AG20443 (cell line): ENCODE measurements at regions not wholly inside any gene's neighbourhood (a gene's known extent, or its start where the extent isn't known, plus 50 kb on each side); places are given as distances from the start of the nearest gene placed in this dataset.
"Not testable (repeated sequence)": the region's sequence is repeated elsewhere in the genome, so short reads cannot be mapped to it uniquely, and the experiment has no call there.

Experiments used
- DNase-seq: peaks from one replicate; pipeline ENCODE4 v3.0.0; 2012; ENCODE audit warnings: low spot score, mixed read lengths

DNA sequence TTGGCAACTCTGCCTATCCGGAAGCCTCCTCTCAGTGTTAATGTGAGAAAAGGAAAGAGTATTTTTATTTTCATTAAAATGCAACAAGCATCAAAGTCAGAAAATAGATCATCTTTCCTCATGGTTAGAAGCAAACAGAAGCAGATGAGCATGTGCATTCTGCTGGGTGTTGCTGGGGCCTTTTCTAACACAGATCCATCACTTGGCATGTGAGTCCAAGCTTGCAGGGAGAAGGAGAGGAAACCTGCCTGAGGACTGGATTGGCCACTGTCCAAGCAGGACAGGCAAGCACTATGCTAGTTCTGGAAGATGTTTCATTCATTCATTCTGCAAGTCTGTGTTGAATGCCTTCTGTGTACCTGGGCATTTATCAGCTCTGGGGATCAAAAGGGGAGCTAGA is 348.7 kb upstream of the PCSK5 start:
- no peak for DNase-seq

DNA sequence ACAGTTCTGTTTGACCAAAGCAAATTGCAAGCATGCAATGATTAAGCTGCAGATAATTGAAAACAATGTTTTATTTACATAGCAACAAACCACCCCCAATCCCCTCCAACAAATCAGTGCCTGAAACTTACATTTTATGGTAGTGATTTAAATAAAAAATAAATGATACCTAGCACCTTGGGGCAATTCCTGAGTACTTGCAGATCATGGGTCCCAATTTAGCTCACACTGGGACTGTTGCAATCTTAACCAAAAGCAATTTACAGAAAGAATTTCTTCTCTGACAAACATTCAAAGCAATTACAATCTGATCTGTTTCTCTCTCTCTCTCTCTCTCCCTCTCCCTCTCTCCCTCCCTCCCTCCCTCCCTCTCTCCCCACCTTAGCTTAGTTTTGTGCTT is 345.7 kb upstream of the PCSK5 start:
- no peak for DNase-seq

DNA sequence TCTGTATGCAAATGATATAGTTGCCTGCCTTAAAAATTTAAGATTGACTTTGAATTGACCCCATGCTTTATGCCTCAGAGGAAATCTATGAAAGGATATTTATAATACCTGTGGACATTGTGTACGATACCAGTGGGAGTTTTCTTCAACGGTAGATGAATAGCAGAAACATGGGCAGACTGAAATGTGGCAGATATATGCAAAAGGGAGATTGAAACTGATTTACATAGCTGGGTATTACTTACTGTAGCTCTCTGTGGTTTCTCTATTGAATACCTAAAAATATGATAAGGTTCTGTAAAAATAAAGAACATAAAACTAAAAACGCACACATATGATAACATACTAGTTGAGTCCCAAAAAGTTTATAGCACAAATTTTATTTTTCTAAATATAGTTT is 345.2 kb upstream of the PCSK5 start:
- no peak for DNase-seq

DNA sequence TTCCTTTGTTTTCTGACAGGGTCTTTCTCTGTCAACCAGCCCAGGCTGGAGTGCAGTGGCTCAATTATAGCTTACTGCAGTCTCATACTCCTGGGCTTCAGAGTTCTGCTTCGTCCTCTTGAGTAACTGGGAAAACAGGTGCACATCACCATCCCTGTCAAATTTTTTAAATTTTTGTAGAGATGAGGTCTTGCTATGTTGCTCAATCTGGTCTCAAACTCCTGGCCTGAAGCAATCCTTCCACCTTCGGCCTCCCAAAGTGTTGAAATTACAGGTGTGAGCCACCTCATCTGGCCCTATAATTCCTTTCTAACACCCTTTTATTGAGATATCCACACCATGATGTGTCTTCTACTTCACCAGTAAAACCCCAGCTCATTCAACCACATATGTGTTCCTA is 341.6 kb upstream of the PCSK5 start:
- no peak for DNase-seq

DNA sequence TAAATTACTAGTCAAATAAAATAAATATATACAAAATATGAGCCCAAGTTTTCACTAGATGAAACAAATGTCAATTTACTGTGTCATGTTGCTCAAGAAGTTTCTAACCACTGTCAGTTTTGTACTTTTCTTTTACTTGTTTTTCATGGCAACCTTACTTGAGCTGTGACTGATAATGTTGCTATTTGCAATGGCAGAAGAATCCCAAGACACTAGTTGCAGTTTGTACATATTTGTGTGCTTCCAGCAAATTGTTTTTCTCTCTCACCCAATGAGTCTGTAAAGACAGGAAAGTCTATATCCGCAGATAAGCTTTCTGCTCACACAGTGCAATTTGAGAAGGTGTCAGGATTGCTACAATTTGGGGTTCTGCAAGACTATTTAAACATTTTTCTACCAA is 338.6 kb upstream of the PCSK5 start:
- DNase-seq: peak; percentile 17

DNA sequence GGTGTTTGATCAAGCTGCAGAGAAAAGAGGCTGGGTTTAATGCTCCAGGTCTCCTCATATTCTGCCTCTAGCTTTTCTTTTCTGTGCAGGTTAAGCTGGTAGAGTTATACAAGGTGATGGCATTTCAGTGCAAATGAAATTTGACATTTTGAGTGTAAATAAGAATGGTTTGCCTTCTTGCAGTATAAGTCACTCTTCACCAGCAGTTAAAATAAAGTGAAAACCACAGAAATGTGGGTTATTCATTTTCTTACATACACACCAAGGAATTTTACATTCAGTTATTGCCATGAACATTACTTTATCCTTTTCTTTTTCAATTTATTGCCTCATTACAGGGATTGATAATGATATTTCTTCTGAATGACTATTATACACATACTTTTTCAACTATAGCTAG is 337.5 kb upstream of the PCSK5 start:
- peak; percentile 21 for DNase-seq

DNA sequence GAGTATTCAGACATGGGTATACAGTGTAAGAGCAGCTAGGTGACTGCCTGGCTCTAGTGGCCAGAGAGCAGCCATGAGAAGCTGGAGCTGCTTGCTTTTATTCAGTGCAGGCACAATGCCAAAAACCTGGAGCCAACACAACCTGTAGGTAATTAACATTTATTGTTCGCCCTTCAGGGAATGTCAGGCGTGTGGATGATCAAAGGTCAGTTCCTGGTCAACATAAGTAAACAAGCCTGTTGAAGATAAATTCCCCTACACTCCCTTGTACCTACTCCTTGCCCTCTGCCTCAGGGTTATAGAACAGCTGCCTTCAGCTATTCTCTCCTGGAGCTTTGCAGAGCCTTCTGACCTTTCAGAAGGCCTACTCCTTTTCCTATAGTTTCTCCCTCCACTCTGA is 323.7 kb upstream of the PCSK5 start:
- not testable (repeated sequence) for DNase-seq

DNA sequence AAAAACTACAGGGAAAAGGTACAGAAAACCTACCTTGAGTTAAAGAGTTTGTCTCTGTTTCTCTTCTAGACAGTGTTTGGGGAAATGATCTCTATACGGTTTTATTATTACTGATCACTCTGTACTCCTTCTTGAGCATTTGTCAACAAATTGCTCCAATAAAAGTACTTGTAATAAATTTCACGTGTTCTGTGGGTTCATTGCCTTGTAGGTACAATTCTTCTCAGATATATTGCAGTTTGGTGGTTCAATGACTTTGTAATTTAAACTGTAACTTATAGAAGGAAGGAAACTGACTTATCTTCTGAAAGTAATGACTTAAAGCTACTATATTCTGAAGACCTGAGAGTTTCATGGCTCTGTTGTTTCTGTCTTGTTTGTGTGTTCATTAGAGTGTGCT is 319.9 kb upstream of the PCSK5 start:
- DNase-seq: no peak

DNA sequence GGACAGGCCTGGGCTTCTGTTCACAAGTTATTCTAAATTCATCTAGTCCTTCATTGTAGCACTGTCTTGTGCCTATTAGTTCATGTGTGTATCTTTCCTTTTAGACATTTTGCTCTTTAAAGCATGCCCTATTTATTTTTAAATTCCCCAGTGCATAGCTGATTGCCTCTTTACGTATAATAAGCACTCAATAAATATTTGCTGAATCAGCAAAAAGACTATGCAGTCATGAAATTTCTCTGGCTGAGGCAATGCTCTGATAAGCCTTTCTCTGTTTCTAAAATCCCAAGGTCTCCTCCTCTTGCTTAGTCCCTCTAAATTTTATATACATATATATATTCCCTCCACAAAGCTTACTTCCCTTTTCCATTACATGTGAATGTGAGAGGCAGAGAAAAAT is 315.9 kb upstream of the PCSK5 start:
- no peak for DNase-seq

DNA sequence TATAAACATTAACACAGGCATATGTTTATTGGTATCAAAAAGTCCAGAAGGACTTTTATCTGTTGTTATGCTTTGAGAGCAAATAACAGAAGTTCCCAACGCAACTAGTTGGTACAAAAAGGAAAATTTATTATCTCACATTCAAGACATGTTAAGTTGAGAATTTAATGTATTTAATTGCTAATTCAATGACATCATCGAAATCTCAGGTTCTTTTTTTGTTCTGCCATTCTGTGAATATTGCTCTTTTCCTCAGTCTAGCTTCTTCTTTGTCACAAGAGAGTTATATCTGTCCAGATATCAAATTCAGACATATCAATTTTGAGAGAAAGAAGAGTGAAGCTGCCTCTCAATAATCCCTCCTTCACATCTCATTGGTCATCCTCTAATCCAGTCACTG is 307.6 kb upstream of the PCSK5 start:
- no peak for DNase-seq

DNA sequence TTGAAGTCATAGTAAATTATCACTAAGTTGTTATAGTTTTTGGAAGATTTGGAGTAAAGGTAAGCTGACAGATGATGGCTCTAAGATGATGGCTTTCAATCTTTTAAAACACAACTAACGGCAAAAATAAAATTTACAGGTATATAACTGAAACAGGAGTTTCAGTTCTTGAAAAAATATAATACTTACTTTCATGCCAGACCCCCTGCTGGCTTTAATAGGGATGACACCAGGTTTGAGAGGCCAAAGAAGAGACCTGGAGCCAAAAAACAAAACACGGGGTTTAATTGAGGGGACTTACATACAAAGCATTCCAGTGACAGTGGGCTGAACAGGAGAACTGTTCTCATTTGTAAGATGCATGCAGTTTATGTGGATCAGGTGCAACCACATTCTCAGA is 301.7 kb upstream of the PCSK5 start:
- DNase-seq: no peak

DNA sequence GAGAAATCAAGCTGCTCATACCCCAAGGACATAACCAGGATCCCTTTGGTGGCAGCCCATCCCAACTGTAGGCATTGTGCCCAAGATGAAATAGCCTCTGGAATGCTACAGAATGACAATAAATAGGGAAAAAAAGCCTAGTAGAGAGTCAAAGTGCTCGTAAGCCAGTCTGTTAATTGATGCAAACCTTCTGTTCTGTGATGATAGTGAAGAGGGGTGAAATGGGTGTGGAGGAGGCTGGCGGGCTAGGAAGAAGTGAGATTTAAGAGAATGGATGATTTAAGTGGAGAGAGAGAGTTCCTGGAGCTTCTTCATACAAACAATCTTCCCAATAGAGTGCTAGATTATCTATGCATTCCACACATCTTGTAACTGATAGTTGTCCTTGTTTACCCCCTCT is 301.0 kb upstream of the PCSK5 start:
- no peak for DNase-seq

DNA sequence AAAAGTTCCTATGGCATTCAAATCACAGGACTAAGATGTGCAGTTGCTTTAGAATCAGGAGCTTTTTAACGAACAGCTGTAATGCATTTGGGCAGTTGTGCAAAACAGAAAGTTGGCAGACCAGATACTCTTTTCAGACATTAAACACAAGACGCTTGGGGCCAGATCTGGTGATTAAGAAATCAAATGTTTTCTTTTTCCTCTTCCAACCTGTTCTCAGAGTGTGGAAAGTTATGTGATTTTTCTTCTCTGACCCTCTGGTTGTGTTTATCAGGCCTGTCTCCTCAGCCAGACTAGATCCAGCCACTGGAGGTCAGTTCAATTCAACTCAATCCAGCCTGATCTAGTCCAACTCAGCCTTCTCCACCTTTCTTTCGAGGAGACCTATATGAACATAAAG is 298.5 kb upstream of the PCSK5 start:
- no peak for DNase-seq

DNA sequence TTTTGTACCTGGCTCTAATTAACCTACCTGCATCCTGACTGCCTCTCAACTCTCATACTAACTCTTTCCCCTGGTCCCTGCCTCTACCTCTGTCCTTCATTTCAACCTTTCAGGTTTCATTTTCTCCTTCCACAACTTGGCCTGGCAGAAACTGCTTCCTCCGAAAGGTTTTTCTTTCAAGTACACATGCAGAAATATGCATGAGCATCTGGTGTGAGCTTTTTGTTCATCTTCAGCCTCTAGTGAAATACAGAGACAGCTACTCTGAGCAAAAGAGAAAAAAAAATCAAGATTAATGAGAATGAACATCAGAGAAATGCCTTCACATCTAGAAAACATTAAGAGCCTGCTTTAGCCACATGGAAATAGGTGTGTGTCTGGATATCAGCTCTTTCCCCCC is 297.9 kb upstream of the PCSK5 start:
- no peak for DNase-seq

DNA sequence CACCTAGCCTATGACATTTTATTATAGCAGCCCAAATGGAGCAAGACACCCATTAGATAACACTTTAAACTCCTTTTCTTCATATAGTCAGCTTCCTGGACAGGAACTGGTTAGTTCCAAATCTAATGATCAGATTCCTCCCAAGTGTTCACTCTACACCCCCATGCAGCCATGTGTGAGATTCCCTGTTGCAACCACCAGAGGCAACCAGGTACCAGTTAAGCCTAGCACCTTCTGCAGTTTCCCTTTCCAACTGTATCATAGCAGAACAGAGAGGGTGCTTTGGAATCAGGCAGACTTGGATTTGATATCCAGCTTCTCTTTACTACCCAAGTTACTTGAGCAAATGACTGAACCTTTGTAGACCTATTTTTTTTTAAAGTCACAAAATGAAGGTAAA is 296.6 kb upstream of the PCSK5 start:
- DNase-seq: no peak

DNA sequence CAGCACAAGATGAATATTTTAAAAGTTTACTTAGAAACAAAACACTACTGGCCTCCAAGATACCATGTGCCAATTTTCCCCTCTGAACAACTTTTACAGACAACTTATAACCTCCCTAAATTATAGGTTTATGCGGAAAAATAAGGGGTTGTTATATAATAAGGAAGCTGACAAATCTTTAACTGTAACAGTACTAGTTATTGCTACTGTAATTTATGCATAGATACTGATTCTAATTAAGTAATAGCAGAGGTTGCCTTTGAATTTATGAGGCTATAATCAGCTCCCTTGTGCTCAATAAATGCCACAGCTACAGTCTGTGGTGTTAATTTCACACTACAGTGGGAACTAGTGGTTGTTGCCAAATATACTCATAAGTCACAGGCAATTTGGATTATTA is 291.3 kb upstream of the PCSK5 start:
- no peak for DNase-seq

DNA sequence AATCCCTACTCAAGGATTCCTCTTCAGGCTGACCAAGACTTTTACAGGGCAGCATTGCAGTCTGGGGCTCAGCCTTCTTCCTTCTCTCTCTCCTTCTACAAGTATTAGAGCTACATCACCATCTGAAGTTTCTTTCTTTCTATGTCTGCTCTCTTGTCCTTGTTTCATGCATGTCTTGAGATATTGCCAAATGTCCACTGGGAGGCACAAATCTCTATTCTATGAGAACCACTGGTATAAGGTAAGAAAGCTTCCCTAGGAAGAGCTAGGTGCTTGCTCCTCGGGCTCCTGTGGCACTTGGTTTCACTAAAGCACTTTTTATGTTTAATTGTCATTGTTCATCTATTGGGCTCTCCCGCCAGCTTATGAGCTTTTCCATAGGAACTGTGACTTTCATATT is 289.2 kb upstream of the PCSK5 start:
- DNase-seq: no peak

DNA sequence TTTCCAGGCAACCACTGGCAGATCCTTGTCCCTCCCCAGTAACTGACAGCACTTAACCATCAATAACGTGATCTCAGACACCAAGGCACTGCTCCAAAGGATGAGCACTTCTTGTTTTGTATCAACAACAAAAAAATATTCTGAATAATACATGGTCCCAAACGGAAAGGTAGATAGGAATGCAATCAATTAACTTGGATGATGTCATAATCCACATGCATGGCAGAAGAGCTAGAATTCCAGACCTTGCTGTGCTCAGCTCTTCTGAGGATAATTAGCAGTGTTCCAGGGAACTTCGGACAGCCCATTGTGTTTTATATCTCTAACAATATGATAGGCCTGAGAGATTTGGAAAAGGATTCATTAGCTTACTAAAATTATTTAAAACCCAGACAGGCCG is 288.4 kb upstream of the PCSK5 start:
- DNase-seq: no peak

DNA sequence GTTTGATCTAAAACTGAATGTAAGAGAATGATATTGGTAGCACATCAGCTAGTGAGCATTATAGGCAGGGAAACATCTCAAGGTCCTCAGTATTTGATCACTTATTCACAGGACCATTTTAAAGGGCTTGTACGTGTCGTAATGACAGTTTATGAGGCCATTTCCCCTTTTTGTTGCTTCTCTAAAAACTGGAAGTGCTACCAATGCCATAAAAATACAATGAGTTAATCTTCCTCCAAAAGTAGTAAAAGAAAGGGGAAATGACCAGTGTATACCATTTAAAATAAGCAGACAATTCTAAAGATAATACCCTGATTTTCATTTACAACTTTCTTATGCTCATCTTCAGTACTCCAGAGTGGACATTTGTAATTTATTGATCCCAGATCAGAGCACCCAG is 285.8 kb upstream of the PCSK5 start:
- no peak for DNase-seq

DNA sequence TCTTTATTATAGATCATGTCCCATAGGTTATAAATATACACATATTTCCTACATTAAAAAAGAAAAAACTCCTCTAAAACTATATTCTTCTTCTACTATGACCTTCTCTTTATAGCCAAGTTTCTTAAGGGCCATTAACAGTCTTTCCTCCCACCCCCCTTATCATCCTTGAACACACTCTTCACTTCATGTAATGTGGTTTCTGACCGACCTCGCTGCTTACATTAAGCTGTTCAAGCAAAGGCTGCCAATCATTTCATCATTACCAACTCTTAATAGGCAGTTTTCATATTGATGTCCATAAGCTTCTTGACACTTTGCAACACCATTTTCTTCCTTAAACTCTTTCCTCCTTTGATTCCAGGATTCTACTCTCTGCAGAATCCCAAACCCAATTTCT is 283.0 kb upstream of the PCSK5 start:
- DNase-seq: no peak

DNA sequence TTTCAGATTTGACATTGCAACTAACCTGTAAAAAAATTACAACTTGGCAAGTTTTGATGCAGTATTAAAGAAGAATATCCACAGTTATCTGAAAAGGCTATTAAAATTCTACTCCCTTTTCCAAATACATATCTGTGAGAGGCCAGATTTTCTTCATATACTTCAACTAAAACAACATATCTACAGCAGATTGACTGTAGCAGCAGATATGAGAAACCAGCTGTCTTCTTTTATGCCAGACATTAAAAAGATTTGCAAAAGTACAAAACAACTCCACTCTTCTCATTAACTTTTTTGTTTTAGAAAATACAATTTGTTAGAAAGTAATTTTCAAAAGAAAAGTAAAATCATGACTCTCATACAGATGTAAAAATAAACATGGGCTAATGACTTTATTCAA is 281.1 kb upstream of the PCSK5 start:
- no peak for DNase-seq

DNA sequence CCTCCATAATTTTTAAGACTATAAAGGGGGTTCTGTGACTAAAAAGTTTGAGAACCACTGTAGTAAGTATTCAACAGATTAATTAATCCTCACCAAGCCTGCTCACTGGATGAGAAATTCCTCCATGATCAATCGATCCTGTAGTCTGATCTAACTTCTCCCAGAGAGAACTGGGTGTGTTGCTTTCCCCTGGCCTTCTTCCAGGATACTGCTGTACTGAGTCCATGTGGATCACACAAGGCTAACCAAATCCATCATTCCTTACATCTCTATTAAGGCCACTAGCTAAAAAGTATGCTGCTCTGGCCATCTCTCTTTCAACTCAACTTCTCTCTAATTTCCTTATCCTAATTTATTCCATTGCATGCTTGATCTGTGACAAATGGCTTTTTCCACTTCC is 280.2 kb upstream of the PCSK5 start:
- DNase-seq: no peak

DNA sequence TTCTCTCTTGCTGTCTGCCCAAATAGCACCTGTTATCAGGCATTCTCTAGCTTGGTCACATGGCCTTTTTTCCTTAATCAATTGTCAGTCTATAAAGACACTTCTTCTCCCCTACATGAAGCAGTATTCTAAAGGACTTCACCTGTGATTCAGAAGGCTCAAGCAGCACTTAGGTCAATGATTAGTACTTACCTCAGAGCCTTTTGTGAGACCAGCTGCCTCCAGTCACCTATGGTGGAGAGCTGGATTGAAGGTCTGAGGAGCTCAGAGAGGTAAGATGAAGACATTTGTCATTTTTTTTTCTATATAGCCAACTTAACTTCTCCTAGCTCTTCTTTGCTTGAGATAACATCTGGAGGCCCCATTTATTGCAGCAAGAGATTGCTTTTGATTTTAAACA is 278.3 kb upstream of the PCSK5 start:
- no peak for DNase-seq

DNA sequence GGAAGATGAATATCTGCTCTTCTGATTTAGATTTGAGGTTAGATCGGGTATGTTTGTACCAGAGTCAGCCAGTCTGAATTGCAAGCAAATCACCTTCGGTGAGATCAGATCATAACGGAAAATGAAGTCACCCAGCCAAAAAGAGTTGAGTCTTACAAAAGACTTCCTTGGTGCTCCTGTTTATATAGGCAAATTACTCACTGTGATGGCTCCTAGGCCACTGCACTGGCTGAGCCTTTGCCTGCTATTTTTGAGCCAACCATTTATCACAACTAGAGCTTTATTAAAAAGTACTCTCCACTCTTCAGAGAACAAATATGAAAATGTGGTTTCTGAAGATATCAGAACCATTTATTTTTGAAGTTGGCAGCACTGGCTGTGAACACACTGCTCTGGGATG is 277.7 kb upstream of the PCSK5 start:
- DNase-seq: no peak

DNA sequence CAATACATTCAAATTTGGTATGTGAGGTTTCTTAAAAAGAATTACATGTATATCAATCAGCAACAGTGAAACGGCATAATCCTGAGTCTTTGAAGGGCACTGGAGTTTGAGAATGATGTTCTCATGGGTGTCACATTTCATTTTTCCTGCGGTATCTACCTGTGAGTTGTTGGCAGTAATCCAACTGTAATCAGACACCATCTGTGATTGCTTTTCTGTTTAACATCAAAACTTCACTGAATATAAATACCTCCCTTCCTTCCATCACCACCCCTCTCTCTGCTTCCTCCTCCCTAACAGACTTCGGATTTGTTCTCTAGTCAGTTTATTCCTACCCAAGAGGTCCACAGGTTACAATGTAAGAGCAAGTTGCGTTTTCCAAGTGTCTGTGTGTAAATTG is 275.2 kb upstream of the PCSK5 start:
- no peak for DNase-seq

DNA sequence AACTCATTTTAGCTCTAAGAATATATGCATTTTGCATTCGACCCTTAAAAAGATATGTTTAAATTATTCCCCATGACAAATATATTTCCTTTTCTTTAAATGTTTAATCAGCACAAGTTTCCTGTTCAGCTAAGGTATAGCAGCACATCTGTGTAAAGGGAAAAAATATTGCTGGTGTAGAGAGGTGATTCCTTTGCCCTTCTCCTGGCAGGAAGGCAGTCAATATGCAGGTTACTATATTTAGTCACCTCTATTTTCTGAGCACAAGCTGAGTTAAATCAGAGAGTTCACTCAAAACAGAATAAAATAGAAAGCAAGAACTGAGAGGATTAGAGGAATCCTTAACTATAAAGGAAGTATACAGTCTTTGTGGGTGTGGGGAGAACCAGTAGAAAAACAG is 274.4 kb upstream of the PCSK5 start:
- no peak for DNase-seq
